Panc1 (cell line): ENCODE measurements at regions not wholly inside any gene's neighbourhood (a gene's known extent, or its start where the extent isn't known, plus 50 kb on each side); places are given as distances from the start of the nearest gene placed in this dataset.

Experiments used
- POLR2AphosphoS5 ChIP-seq: IDR thresholded peaks from 2 replicates; pipeline ENCODE4 v1.6.1; 2012; ENCODE audit warnings: mild to moderate bottlenecking, low read depth, low read length, moderate library complexity
- SIN3A ChIP-seq: IDR thresholded peaks from 2 replicates; pipeline ENCODE4 v1.6.1; 2012; ENCODE audit warnings: low read depth, mild to moderate bottlenecking, low read length, moderate library complexity, borderline replicate concordance; ENCODE audit not compliant: insufficient read depth
- TF ChIP-seq, protein P1 (sequence below): fragments of 450-650 bp; IDR thresholded peaks from 2 replicates; pipeline ENCODE4 v1.5.1; 2017; ENCODE audit warnings: mild to moderate bottlenecking
- TF ChIP-seq, protein P2 (sequence below), 2 experiments: IDR thresholded peaks; 2 replicates each; pipeline ENCODE4 v1.6.1; 2011 to 2012; ENCODE audit warnings: low read depth in 2 of 2, control low read depth in 1 of 2, low read length in 1 of 2, mild to moderate bottlenecking in 1 of 2, moderate library complexity in 1 of 2; ENCODE audit not compliant: insufficient read depth in 1 of 2

DNA sequence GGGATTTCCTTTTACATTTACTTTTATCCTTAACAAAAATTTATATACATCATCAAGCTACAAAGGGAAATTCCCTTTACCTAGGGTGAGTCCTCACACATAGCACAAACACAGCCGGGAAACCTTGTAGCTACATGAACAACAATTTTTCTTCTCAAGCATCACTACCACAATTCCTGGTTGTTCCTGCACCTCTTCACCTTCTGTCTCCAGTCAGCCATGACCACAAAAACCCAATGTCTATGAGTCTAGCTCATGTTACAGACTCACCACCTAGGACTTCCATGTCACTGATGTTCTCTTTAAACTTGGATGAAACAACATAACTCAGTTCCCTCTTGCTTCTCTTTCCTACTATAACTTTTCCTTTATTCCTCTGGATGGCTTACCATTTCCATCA lies 460.4 kb downstream of the MBD2 start:
- TF ChIP-seq, protein P1, sequence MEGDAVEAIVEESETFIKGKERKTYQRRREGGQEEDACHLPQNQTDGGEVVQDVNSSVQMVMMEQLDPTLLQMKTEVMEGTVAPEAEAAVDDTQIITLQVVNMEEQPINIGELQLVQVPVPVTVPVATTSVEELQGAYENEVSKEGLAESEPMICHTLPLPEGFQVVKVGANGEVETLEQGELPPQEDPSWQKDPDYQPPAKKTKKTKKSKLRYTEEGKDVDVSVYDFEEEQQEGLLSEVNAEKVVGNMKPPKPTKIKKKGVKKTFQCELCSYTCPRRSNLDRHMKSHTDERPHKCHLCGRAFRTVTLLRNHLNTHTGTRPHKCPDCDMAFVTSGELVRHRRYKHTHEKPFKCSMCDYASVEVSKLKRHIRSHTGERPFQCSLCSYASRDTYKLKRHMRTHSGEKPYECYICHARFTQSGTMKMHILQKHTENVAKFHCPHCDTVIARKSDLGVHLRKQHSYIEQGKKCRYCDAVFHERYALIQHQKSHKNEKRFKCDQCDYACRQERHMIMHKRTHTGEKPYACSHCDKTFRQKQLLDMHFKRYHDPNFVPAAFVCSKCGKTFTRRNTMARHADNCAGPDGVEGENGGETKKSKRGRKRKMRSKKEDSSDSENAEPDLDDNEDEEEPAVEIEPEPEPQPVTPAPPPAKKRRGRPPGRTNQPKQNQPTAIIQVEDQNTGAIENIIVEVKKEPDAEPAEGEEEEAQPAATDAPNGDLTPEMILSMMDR: no peak
- no peak for TF ChIP-seq SIN3A
- no peak for TF ChIP-seq POLR2AphosphoS5
- TF ChIP-seq, protein P2, sequence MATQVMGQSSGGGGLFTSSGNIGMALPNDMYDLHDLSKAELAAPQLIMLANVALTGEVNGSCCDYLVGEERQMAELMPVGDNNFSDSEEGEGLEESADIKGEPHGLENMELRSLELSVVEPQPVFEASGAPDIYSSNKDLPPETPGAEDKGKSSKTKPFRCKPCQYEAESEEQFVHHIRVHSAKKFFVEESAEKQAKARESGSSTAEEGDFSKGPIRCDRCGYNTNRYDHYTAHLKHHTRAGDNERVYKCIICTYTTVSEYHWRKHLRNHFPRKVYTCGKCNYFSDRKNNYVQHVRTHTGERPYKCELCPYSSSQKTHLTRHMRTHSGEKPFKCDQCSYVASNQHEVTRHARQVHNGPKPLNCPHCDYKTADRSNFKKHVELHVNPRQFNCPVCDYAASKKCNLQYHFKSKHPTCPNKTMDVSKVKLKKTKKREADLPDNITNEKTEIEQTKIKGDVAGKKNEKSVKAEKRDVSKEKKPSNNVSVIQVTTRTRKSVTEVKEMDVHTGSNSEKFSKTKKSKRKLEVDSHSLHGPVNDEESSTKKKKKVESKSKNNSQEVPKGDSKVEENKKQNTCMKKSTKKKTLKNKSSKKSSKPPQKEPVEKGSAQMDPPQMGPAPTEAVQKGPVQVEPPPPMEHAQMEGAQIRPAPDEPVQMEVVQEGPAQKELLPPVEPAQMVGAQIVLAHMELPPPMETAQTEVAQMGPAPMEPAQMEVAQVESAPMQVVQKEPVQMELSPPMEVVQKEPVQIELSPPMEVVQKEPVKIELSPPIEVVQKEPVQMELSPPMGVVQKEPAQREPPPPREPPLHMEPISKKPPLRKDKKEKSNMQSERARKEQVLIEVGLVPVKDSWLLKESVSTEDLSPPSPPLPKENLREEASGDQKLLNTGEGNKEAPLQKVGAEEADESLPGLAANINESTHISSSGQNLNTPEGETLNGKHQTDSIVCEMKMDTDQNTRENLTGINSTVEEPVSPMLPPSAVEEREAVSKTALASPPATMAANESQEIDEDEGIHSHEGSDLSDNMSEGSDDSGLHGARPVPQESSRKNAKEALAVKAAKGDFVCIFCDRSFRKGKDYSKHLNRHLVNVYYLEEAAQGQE (IDR thresholded peaks at IDR 0.05; ENCODE audit: insufficient read depth in 1 of 2, low read depth in 2 of 2, low read length in 1 of 2): no peak
